ENCODE measurements at regions not wholly inside any gene's neighbourhood (a gene's known extent, or its start where the extent isn't known, plus 50 kb on each side); places are given as distances from the start of the nearest gene placed in this dataset.

- TF ChIP-seq CTCF (IDR thresholded peaks at IDR 0.05) = no peak
- no peak for TF ChIP-seq POLR2AphosphoS5 (IDR thresholded peaks at IDR 0.05)
- no peak for TF ChIP-seq POLR2A (IDR thresholded peaks at IDR 0.05)
- TF ChIP-seq EP300 (IDR thresholded peaks at IDR 0.05) = no peak
Observed at GRCh38 chr5:104325356-104325755, 762.8 kb upstream of the NUDT12 start.
